Muscle layer of duodenum (tissue), 2 donors: ENCODE measurements at regions not wholly inside any gene's neighbourhood (a gene's known extent, or its start where the extent isn't known, plus 50 kb on each side); places are given as distances from the start of the nearest gene placed in this dataset.

Experiments used
- H3K27ac ChIP-seq: one replicate; pipeline ENCODE4 v1.7.0; 2013; ENCODE audit warnings: mild to moderate bottlenecking, low read length
- H3K27me3 ChIP-seq: one replicate; pipeline ENCODE4 v1.7.0; 2013; ENCODE audit warnings: low read depth, mild to moderate bottlenecking, control low read depth, low read length
- H3K36me3 ChIP-seq, 2 donors: one replicate each; pipeline ENCODE4 v1.7.0; 2013; ENCODE audit warnings: low read length in 2 of 2, control low read depth in 1 of 2, mild to moderate bottlenecking in 1 of 2; ENCODE audit not compliant: insufficient read depth in 2 of 2, control insufficient read depth in 1 of 2
- H3K4me1 ChIP-seq, 2 donors: one replicate each; pipeline ENCODE4 v1.7.0; 2013; ENCODE audit warnings: low read length in 2 of 2, mild to moderate bottlenecking in 2 of 2, control low read depth in 1 of 2, moderate library complexity in 1 of 2; ENCODE audit not compliant: insufficient read depth in 2 of 2, control insufficient read depth in 1 of 2
- H3K4me3 ChIP-seq, 2 donors: one replicate each; pipeline ENCODE4 v1.7.0; 2013; ENCODE audit warnings: low read length in 2 of 2, low read depth in 1 of 2, mild to moderate bottlenecking in 1 of 2
- H3K9me3 ChIP-seq, 2 donors: one replicate each; pipeline ENCODE4 v1.7.0; 2013; ENCODE audit warnings: low read length in 2 of 2, control low read depth in 1 of 2, mild to moderate bottlenecking in 1 of 2; ENCODE audit not compliant: control insufficient read depth in 1 of 2
- donor health status: healthy.

- H3K4me1 ChIP-seq, result no peaks in the 10 kb centered on the region
- no peaks in the 10 kb centered on the region for H3K36me3 ChIP-seq
- no peaks in the 10 kb centered on the region for H3K27me3 ChIP-seq
- H3K9me3 ChIP-seq, result no peaks in the 10 kb centered on the region
- no peak overlapping the region for H3K27ac ChIP-seq
- no peak overlapping the region for H3K4me3 ChIP-seq
These were observed 213.2 kb downstream of the IRF8 start for GRCh38 chr16:86112178-86112577.

DNA sequence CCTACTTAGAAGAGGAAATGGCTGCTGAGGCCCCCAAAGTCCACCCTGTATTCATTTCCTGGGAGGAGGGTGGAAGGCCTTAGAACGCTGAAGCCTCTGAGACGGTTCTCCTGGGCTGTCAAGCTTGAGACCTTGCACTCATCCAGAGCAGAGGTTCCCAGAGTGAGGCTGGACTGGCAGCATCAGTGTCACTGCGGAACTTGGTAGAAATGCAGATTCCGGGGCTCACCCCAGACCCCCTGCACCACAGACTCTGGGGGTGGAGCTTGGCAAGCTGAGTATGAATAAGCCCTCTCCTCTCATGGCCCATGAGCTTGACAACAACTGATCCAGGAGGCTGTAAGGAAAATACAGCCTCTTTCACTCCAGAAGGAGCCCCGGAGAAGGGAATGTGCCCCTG, 218.3 kb downstream of the IRF8 start:
- H3K9me3 ChIP-seq, result no peaks in the 10 kb centered on the region
- no peaks in the 10 kb centered on the region for H3K4me1 ChIP-seq
- no peaks in the 10 kb centered on the region for H3K36me3 ChIP-seq
- no peaks in the 10 kb centered on the region for H3K27me3 ChIP-seq
- no peak overlapping the region for H3K4me3 ChIP-seq
- no peak overlapping the region for H3K27ac ChIP-seq

DNA sequence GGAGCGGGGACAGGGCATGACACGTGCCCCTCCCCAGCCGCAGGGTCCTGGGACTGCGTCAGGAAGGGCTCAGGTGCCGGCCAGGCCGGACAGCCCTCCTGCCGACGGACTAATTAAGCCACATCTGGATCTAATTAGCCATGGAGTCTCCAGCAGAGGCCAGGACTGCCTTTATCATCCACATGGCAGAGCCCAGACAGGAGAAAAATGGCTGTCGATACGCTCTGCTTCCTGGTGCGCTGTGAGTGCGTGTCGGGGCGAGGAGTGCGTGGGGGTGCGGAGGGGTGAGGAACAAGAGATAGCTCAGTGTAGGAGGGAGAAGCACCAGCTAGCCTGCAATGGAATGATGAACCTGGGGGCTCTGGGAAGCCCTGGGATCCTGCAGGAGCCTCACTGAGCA, 218.8 kb downstream of the IRF8 start:
- H3K36me3 ChIP-seq, result no peaks in the 10 kb centered on the region
- H3K27ac ChIP-seq, result no peak overlapping the region
- no peak overlapping the region for H3K4me3 ChIP-seq
- H3K9me3 ChIP-seq, result no peaks in the 10 kb centered on the region
- no peaks in the 10 kb centered on the region for H3K27me3 ChIP-seq
- no peaks in the 10 kb centered on the region for H3K4me1 ChIP-seq

DNA sequence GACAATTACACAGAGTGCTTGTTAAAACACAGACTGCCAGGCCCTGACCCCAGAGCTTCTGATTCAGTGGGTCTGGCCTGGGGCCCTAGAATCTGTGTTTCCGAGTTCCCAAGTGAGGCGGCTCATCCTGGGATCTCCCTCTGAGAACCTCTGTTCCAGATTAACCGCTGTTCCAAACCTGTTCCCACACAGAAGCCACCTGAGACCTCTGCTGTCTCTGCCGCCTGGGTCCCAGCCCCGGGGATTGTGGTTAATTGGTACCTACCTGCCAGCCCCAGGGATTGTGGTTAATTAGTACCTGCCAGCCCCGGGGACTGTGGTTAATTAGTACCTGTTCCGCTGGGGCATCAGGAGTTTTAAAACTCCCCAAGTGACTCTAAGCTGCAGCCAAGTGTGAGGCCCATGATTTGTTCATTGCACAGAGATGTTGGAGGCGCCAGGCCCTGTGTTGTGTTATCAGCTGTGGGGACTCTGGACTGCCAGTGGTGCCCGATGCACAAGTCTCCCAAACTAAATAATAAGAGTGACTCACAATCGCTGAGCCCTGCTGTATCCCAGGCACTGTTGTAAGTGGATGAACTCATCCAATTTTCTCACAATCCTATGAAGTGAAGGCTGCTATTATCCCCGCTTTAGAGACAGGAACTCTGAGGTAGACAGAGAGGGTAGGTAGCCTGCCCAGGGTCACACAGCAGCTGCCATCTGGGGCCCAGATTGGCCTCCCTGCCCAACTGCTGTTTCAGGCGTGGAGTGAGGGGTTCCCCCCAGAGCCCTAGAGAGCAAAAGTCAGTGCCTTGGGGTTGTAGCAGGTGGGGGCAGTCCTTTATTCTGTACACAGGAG, 219.7 kb downstream of the IRF8 start:
- H3K27ac ChIP-seq, result no peak overlapping the region
- no peaks in the 10 kb centered on the region for H3K4me1 ChIP-seq
- H3K4me3 ChIP-seq, result no peak overlapping the region
- H3K9me3 ChIP-seq, result no peaks in the 10 kb centered on the region
- no peaks in the 10 kb centered on the region for H3K27me3 ChIP-seq
- H3K36me3 ChIP-seq, result no peaks in the 10 kb centered on the region

DNA sequence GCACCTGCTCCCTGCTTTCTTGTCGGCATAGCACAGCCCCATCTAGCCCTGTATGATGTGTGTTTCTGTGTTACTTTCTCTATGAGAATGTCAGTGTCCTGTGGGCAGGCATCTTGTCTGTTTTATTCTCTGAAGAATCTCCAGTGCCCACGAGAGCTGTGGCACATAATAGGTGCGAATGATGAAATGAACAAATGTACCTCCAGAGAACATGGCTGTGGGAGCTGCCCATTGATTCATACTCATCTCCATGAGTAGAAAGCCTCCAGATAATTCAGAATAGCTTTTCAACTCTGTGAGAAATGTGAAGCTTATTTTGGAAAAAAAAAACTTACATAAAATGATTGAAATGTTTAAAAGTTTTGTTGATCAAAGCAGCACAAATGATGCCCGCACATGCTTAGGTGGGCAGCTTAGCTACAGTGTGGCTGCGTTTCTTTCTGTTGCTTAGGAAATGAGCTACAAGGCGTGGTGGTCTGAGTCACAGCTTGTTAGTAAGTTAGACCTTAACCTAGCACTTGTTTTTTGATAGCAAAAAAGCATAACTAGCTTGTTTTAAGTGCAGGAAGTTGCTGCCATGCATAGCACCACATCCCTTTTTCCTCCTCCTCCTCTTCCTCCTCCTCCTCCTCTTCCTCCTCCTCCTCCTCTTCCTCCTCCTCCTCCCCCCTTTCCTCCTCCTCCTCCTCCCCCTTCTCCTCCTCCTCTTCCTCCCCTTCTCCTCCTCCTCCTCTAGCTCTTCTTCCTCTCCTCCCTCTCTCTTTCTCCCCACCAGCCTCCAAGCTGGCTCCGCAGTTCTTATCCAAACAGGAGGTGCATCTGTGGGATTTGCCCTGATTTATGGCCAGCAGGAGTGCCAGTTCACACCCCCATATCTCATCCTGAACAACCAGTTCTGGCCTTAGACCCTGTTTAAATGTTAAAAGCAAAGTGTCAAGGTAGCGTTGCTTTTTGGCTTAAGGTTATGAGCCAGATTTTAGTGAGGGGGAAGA, 221.5 kb downstream of the IRF8 start:
- Histone ChIP-seq H3K36me3 (no peaks in the 10 kb centered on the region), H3K27me3 (no peaks in the 10 kb centered on the region), H3K9me3 (no peaks in the 10 kb centered on the region), H3K4me3 (no peak overlapping the region), H3K27ac (no peak overlapping the region), H3K4me1 (no peaks in the 10 kb centered on the region)

- Histone ChIP-seq H3K9me3 (no peaks in the 10 kb centered on the region), H3K4me3 (no peak overlapping the region), H3K4me1 (no peaks in the 10 kb centered on the region), H3K27ac (no peak overlapping the region), H3K36me3 (no peaks in the 10 kb centered on the region), H3K27me3 (no peaks in the 10 kb centered on the region)
These were observed 222.5 kb downstream of the IRF8 start for GRCh38 chr16:86121374-86122010.

DNA sequence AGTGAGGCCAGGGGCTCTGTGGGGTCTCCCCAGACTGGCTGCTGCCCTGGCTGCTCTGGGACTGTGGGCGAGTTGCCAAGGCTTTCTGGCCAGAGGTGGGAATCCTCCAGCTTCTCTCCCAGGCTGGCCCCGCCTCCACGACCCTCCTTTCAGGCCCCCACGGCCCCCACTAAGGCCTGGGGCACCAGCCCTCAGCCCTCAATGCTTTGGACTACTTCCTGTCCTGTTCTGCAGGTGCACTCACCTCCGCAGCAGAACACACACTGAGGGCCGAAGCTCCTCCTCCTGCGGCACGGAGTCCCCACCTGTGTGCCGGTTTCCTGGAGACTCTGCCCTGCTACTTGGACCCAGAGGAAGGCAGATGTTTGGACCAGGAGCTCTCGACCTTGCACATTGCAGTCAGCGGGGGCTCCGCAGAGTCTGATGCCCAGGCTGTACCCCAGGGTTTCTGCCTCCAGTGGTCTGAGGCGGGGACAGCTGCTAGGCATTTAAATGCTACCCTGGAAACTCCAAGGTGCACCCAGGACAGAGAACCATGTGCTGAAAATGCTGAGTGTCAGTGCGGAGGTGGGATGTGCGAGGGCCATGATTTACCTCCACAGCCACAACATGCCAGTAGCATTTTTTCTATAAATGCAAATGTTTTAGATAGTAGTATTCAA, 223.8 kb downstream of the IRF8 start:
- no peak overlapping the region for H3K27ac ChIP-seq
- no peak overlapping the region for H3K4me3 ChIP-seq
- no peaks in the 10 kb centered on the region for H3K9me3 ChIP-seq
- H3K36me3 ChIP-seq, result no peaks in the 10 kb centered on the region
- no peaks in the 10 kb centered on the region for H3K27me3 ChIP-seq
- H3K4me1 ChIP-seq, result no peaks in the 10 kb centered on the region

GRCh38 chr16:86124321-86124720, 225.4 kb downstream of the IRF8 start:
- H3K27ac ChIP-seq, result no peak overlapping the region
- H3K4me3 ChIP-seq, result no peak overlapping the region
- no peaks in the 10 kb centered on the region for H3K4me1 ChIP-seq
- no peaks in the 10 kb centered on the region for H3K36me3 ChIP-seq
- no peaks in the 10 kb centered on the region for H3K27me3 ChIP-seq
- no peaks in the 10 kb centered on the region for H3K9me3 ChIP-seq

GRCh38 chr16:86126891-86127290, 227.9 kb downstream of the IRF8 start:
- H3K9me3 ChIP-seq, result no peaks in the 10 kb centered on the region
- H3K4me3 ChIP-seq, result no peak overlapping the region
- H3K4me1 ChIP-seq, result no peaks in the 10 kb centered on the region
- no peaks in the 10 kb centered on the region for H3K36me3 ChIP-seq
- no peaks in the 10 kb centered on the region for H3K27me3 ChIP-seq
- no peak overlapping the region for H3K27ac ChIP-seq

GRCh38 chr16:86127366-86127765, 228.4 kb downstream of the IRF8 start:
- no peaks in the 10 kb centered on the region for H3K27me3 ChIP-seq
- no peak overlapping the region for H3K27ac ChIP-seq
- no peak overlapping the region for H3K4me3 ChIP-seq
- H3K4me1 ChIP-seq, result no peaks in the 10 kb centered on the region
- H3K36me3 ChIP-seq, result no peaks in the 10 kb centered on the region
- no peaks in the 10 kb centered on the region for H3K9me3 ChIP-seq

GRCh38 chr16:86128246-86128645, 229.3 kb downstream of the IRF8 start:
- Histone ChIP-seq H3K36me3 (no peaks in the 10 kb centered on the region), H3K27ac (no peak overlapping the region), H3K4me1 (no peaks in the 10 kb centered on the region), H3K9me3 (no peaks in the 10 kb centered on the region), H3K27me3 (no peaks in the 10 kb centered on the region), H3K4me3 (no peak overlapping the region)
